ENCODE measurements at regions not wholly inside any gene's neighbourhood (a gene's known extent, or its start where the extent isn't known, plus 50 kb on each side); places are given as distances from the start of the nearest gene placed in this dataset.
"Not testable (repeated sequence)": the region's sequence is repeated elsewhere in the genome, so short reads cannot be mapped to it uniquely, and the experiment has no call there.

- not testable (repeated sequence) for TF ChIP-seq POLR2A (IDR thresholded peaks at IDR 0.05; ENCODE audit: extremely low read depth, insufficient read length); MYC (IDR thresholded peaks at IDR 0.05; ENCODE audit: low read depth, low read length); MAX (IDR thresholded peaks at IDR 0.05; ENCODE audit: low read depth, low read length)
- TF ChIP-seq, protein P1, sequence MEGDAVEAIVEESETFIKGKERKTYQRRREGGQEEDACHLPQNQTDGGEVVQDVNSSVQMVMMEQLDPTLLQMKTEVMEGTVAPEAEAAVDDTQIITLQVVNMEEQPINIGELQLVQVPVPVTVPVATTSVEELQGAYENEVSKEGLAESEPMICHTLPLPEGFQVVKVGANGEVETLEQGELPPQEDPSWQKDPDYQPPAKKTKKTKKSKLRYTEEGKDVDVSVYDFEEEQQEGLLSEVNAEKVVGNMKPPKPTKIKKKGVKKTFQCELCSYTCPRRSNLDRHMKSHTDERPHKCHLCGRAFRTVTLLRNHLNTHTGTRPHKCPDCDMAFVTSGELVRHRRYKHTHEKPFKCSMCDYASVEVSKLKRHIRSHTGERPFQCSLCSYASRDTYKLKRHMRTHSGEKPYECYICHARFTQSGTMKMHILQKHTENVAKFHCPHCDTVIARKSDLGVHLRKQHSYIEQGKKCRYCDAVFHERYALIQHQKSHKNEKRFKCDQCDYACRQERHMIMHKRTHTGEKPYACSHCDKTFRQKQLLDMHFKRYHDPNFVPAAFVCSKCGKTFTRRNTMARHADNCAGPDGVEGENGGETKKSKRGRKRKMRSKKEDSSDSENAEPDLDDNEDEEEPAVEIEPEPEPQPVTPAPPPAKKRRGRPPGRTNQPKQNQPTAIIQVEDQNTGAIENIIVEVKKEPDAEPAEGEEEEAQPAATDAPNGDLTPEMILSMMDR (IDR thresholded peaks at IDR 0.05; ENCODE audit: low read depth, low read length), result not testable (repeated sequence)
These were observed 94.7 kb upstream of the IPO9 start for GRCh38 chr1:201734221-201734620.

Data from NB4 (cell line).